ENCODE measurements at regions not wholly inside any gene's neighbourhood (a gene's known extent, or its start where the extent isn't known, plus 50 kb on each side); places are given as distances from the start of the nearest gene placed in this dataset.
"Not testable (repeated sequence)": the region's sequence is repeated elsewhere in the genome, so short reads cannot be mapped to it uniquely, and the experiment has no call there.

DNA sequence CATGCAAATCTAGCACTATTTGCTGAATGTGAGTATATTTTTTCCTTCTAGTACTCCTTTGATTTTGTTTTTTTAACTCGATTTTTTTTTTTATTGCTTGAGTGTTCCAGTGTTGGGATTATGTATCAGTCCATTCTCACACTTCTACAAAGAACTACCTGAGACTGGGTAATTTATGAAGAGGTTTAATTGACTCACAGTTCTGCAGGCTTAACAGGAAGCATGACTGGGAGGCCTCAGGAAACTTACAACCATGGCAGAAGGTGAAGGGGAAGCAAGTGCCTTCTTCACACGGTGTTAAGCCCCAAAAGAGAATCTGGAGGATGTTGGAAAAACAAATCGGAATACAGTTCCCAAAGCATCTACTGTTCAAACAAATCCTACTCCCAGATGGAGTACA, 69.1 kb downstream of the ZNF518B start:
- H3K27me3 Mint-ChIP-seq (ENCODE audit: low read depth); H3K27ac Mint-ChIP-seq; H3K36me3 Mint-ChIP-seq (ENCODE audit: low read depth); H3K4me3 Mint-ChIP-seq; intact Hi-C loops (cut with micrococcal nuclease); H3K4me1 Mint-ChIP-seq (ENCODE audit: low read depth); CTCF ChIA-PET; DNase-seq: not testable (repeated sequence)
- peaks cover 17% of the 10 kb centered on the region for H3K9me3 Mint-ChIP-seq

DNA sequence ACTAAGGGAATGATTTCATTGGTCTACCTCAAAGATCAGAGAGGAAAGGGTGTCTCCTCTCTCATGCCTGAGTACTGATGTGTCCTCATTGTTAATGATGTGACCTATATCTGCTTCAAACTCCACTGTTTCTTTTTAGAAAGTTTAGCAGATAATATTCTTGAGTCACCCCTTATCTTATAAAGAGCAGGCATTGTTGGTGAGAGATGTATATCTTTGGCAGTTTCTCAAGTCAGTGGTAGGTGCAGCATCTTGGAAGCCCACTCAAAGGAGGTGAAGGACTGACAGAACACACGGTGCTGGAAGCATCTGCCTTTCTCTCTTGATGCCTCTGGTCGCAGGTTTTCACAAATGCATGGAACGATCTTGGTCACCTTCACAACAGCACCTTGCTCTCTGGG, 71.2 kb downstream of the ZNF518B start:
- DNase-seq = no peak
- Mint-ChIP-seq H3K9me3 (peaks cover 8% of the 10 kb centered on the region), H3K27ac (no peak overlapping the region), H3K4me3 (no peak overlapping the region), H3K36me3 (ENCODE audit: low read depth) (no peaks in the 10 kb centered on the region), H3K27me3 (ENCODE audit: low read depth) (no peaks in the 10 kb centered on the region), H3K4me1 (ENCODE audit: low read depth) (no peaks in the 10 kb centered on the region)
- CTCF ChIA-PET = no interaction called here
- intact Hi-C loops (cut with micrococcal nuclease) = no loop called here

DNA sequence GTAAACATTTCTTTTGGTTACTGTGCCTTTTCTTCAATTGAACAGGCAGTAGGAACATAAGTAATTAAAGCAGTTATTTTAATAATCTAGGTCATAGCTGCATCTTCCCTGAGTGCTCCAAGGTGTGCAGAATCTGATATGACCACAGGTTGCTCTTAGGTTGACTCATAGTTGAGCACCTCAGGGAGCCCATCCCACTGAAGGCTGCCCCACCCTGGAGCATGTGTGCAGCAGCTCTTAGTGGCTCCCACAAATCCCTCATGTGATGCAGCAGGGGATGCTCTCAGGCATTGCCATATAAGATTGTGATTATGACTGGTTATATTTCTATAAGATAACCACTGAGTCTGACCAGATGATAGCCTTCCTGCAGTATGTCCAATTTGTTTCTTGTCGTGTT, 72.3 kb downstream of the ZNF518B start:
- intact Hi-C loops (cut with micrococcal nuclease) = no loop called here
- no peak for DNase-seq
- H3K36me3 Mint-ChIP-seq (ENCODE audit: low read depth) = no peaks in the 10 kb centered on the region
- CTCF ChIA-PET = no interaction called here
- no peaks in the 10 kb centered on the region for H3K4me1 Mint-ChIP-seq (ENCODE audit: low read depth)
- H3K4me3 Mint-ChIP-seq = no peak overlapping the region
- peaks cover 5% of the 10 kb centered on the region for H3K9me3 Mint-ChIP-seq
- no peak overlapping the region for H3K27ac Mint-ChIP-seq
- H3K27me3 Mint-ChIP-seq (ENCODE audit: low read depth) = no peaks in the 10 kb centered on the region

GRCh38 chr4:10383417-10383816, 73.8 kb downstream of the ZNF518B start:
- H3K27me3 Mint-ChIP-seq (ENCODE audit: low read depth) = no peaks in the 10 kb centered on the region
- intact Hi-C loops (cut with micrococcal nuclease) = no loop called here
- no peaks in the 10 kb centered on the region for H3K4me1 Mint-ChIP-seq (ENCODE audit: low read depth)
- no peaks in the 10 kb centered on the region for H3K36me3 Mint-ChIP-seq (ENCODE audit: low read depth)
- DNase-seq = no peak
- CTCF ChIA-PET = no interaction called here
- no peak overlapping the region for H3K4me3 Mint-ChIP-seq
- H3K27ac Mint-ChIP-seq = no peak overlapping the region
- H3K9me3 Mint-ChIP-seq = peaks cover 4% of the 10 kb centered on the region

GRCh38 chr4:10382171-10382570, 75.1 kb downstream of the ZNF518B start:
- H3K27ac Mint-ChIP-seq; H3K36me3 Mint-ChIP-seq (ENCODE audit: low read depth); H3K4me3 Mint-ChIP-seq; CTCF ChIA-PET; H3K27me3 Mint-ChIP-seq (ENCODE audit: low read depth); intact Hi-C loops (cut with micrococcal nuclease); H3K9me3 Mint-ChIP-seq; DNase-seq; H3K4me1 Mint-ChIP-seq (ENCODE audit: low read depth): not testable (repeated sequence)

- Mint-ChIP-seq H3K9me3 (no peaks in the 10 kb centered on the region), H3K4me3 (no peak overlapping the region), H3K36me3 (ENCODE audit: low read depth) (no peaks in the 10 kb centered on the region), H3K27me3 (ENCODE audit: low read depth) (no peaks in the 10 kb centered on the region), H3K27ac (no peak overlapping the region), H3K4me1 (ENCODE audit: low read depth) (no peaks in the 10 kb centered on the region)
- DNase-seq = no peak
- CTCF ChIA-PET = no interaction called here
- intact Hi-C loops (cut with micrococcal nuclease) = no loop called here
These were observed 76.1 kb downstream of the ZNF518B start for GRCh38 chr4:10381146-10381545.

- Mint-ChIP-seq H3K27me3 (ENCODE audit: low read depth) (no peaks in the 10 kb centered on the region), H3K36me3 (ENCODE audit: low read depth) (no peaks in the 10 kb centered on the region), H3K4me1 (ENCODE audit: low read depth) (no peaks in the 10 kb centered on the region), H3K27ac (no peak overlapping the region), H3K9me3 (no peaks in the 10 kb centered on the region), H3K4me3 (no peak overlapping the region)
- CTCF ChIA-PET = no interaction called here
- DNase-seq = no peak
- intact Hi-C loops (cut with micrococcal nuclease) = no loop called here
These were observed 76.5 kb downstream of the ZNF518B start for GRCh38 chr4:10380735-10381134.

DNA sequence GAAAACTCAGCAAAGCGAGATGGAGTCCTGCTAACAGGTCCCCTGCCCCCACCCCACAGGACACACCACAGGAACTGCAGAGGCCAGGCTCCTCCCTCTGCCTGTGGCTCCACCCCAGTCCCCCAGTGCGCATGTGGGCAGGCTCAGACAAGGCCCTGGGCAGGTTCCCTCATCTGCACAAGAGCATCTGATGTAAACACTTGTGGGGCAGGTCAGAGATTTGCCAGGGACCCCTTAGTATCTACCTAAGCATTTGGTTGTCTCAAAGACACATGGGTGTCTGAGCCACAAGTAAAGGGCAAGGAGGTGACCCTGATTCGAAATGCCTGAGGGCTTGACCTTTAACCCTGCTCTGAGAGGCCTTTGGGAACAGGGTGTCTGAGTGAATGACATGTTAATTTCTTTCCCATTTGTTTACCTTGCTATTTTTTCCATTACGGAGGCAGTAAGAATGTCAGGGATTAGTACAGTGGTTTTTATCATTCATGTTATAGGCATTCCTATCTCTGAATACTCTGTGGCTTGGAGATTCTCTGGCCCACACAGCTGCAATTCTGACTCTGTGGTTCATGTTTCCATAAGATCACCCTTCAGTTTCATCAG, 85.3 kb downstream of the ZNF518B start:
- Mint-ChIP-seq H3K27me3 (ENCODE audit: low read depth) (no peaks in the 10 kb centered on the region), H3K36me3 (ENCODE audit: low read depth) (no peaks in the 10 kb centered on the region), H3K4me3 (no peak overlapping the region), H3K9me3 (no peaks in the 10 kb centered on the region), H3K27ac (no peak overlapping the region), H3K4me1 (ENCODE audit: low read depth) (no peaks in the 10 kb centered on the region)
- intact Hi-C loops (cut with micrococcal nuclease) = no loop called here
- DNase-seq = no peak
- CTCF ChIA-PET = no interaction called here

DNA sequence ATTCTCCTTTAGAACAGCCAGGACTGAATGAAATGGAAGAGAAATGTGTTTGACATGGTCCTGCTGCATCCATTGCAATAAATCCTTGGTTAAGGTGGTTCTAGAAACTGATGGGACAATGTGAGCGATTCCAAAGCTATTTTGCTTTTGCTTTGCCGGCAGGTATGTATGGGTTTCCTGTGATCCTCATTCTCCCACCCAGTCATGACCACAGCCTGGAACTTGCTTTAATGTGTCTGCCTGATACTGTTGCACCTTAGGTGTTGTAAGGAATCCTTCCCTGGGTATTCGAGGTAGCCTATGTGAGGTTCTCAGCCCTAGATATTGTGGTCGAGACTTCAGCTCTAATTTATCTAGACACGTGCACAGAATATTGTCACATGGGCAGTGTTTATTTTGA, 86.1 kb downstream of the ZNF518B start:
- H3K36me3 Mint-ChIP-seq (ENCODE audit: low read depth) = no peaks in the 10 kb centered on the region
- no peak overlapping the region for H3K4me3 Mint-ChIP-seq
- no peaks in the 10 kb centered on the region for H3K4me1 Mint-ChIP-seq (ENCODE audit: low read depth)
- intact Hi-C loops (cut with micrococcal nuclease) = no loop called here
- no peaks in the 10 kb centered on the region for H3K27me3 Mint-ChIP-seq (ENCODE audit: low read depth)
- CTCF ChIA-PET = no interaction called here
- DNase-seq = no peak
- no peaks in the 10 kb centered on the region for H3K9me3 Mint-ChIP-seq
- no peak overlapping the region for H3K27ac Mint-ChIP-seq

GRCh38 chr4:10369517-10369916, 87.7 kb downstream of the ZNF518B start:
- CTCF ChIA-PET = interaction anchor here (1.2 kb wide), 1 partner anchor 250 kb away, joined by 3 read pairs; no protein-coding TSS in a partner anchor
- H3K4me3 Mint-ChIP-seq = no peak overlapping the region
- H3K36me3 Mint-ChIP-seq (ENCODE audit: low read depth) = no peaks in the 10 kb centered on the region
- intact Hi-C loops (cut with micrococcal nuclease) = no loop called here
- H3K9me3 Mint-ChIP-seq = no peaks in the 10 kb centered on the region
- H3K27me3 Mint-ChIP-seq (ENCODE audit: low read depth) = no peaks in the 10 kb centered on the region
- H3K27ac Mint-ChIP-seq = no peak overlapping the region
- no peaks in the 10 kb centered on the region for H3K4me1 Mint-ChIP-seq (ENCODE audit: low read depth)
- no peak for DNase-seq

DNA sequence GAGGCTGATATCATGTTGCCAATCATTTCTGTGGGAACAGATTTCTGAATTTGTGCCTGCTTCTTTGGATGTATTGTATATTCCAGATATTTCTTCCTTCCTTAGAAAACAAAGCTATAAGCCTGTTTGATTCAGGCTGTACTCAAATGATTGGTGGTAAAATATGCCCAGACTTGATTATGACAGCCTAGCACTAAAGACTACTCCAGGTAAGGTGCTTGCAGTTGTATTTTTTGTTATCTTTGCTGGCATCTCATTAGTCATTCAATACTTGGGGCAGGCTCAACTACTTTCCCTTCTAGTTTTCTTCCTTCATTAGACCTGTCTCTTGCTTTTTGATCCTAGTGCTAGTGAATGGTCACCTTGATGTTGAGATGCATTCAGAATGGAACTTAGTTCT, 90.6 kb downstream of the ZNF518B start:
- no peak for DNase-seq
- H3K27ac Mint-ChIP-seq = no peak overlapping the region
- CTCF ChIA-PET = interaction anchor here (0.6 to 1.1 kb wide), 2 partner anchors 11 to 208 kb away, joined by 3 to 6 read pairs; no protein-coding TSS in a partner anchor
- H3K27me3 Mint-ChIP-seq (ENCODE audit: low read depth) = peaks cover under 1% of the 10 kb centered on the region
- intact Hi-C loops (cut with micrococcal nuclease) = no loop called here
- no peaks in the 10 kb centered on the region for H3K4me1 Mint-ChIP-seq (ENCODE audit: low read depth)
- H3K9me3 Mint-ChIP-seq = no peaks in the 10 kb centered on the region
- H3K4me3 Mint-ChIP-seq = no peak overlapping the region
- no peaks in the 10 kb centered on the region for H3K36me3 Mint-ChIP-seq (ENCODE audit: low read depth)

DNA sequence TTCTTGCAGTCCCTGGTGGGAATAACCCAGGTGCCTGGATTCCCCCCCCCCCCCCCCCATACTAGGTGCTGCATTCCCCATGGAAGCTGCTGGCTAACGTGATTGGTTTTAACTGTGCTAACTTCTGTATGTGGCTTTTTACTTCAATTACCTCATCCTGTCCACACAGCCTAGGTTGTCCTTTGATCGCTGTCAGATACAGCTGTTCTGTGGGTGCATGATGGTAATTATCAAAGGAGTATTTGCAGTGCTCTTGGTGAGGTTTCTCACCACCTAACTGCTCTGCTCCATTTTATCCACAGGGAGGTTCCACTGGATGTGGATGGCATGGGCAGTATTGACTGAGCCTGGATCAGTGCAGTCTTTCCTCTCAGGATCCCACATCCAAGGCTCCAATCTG, 93.0 kb downstream of the ZNF518B start:
- CTCF ChIA-PET = no interaction called here
- H3K27ac Mint-ChIP-seq = no peak overlapping the region
- intact Hi-C loops (cut with micrococcal nuclease) = no loop called here
- no peak for DNase-seq
- no peaks in the 10 kb centered on the region for H3K36me3 Mint-ChIP-seq (ENCODE audit: low read depth)
- H3K9me3 Mint-ChIP-seq = no peaks in the 10 kb centered on the region
- H3K27me3 Mint-ChIP-seq (ENCODE audit: low read depth) = peaks cover 2% of the 10 kb centered on the region
- H3K4me3 Mint-ChIP-seq = no peak overlapping the region
- H3K4me1 Mint-ChIP-seq (ENCODE audit: low read depth) = no peaks in the 10 kb centered on the region

DNA sequence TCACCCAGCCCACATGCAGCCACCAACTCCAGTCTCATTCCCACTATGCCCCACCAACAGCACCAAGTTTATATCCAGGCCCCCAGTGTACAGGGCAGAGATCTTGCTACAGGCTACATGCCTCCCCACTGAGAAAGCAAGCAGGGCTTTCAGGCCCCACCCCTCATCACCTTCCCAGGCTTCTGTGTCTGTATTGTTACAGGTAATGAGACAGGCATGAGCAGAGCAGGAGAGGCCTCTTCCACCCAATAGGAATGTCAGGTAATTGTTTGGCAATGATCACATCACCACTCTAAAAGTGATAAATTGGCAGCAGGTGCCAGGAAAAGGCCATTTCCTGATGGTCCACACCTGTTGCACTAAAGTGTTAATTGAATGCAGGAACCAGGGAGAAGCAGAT, 102.5 kb downstream of the ZNF518B start:
- H3K27ac Mint-ChIP-seq = no peak overlapping the region
- DNase-seq = no peak
- H3K9me3 Mint-ChIP-seq = peaks cover 5% of the 10 kb centered on the region
- no peaks in the 10 kb centered on the region for H3K36me3 Mint-ChIP-seq (ENCODE audit: low read depth)
- intact Hi-C loops (cut with micrococcal nuclease) = no loop called here
- H3K4me1 Mint-ChIP-seq (ENCODE audit: low read depth) = no peaks in the 10 kb centered on the region
- H3K4me3 Mint-ChIP-seq = no peak overlapping the region
- CTCF ChIA-PET = no interaction called here
- peaks cover 14% of the 10 kb centered on the region for H3K27me3 Mint-ChIP-seq (ENCODE audit: low read depth)

DNA sequence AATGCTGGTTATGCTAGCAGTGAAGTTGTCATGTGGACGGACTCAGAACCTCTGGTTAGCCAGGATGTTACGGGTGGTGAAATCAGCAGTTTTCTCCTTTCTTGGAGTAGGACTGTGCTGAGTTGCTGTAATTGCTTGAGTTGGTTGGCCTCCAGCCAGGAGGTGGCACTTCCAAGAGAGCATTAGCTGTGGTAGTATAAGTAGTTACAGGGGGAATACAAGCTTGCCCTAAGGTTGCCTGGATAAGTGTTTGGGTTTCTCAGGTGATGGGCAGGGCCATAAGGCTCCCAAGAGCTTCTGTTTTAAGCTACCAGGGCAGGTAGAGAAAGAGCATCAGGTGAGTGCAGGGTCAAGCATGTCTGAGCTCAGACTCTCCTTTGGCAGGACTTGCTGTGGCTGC, 103.0 kb downstream of the ZNF518B start:
- Mint-ChIP-seq H3K9me3 (peaks cover 5% of the 10 kb centered on the region), H3K4me3 (no peak overlapping the region), H3K4me1 (ENCODE audit: low read depth) (no peaks in the 10 kb centered on the region), H3K27me3 (ENCODE audit: low read depth) (peaks cover 14% of the 10 kb centered on the region), H3K27ac (no peak overlapping the region), H3K36me3 (ENCODE audit: low read depth) (no peaks in the 10 kb centered on the region)
- intact Hi-C loops (cut with micrococcal nuclease) = no loop called here
- DNase-seq = no peak
- CTCF ChIA-PET = no interaction called here
